HG03108 (cell line): ENCODE measurements at regions not wholly inside any gene's neighbourhood (a gene's known extent, or its start where the extent isn't known, plus 50 kb on each side); places are given as distances from the start of the nearest gene placed in this dataset.
"Not testable (repeated sequence)": the region's sequence is repeated elsewhere in the genome, so short reads cannot be mapped to it uniquely, and the experiment has no call there.

Experiments used
- ATAC-seq: cut with Tn5 transposase; IDR thresholded peaks from one replicate; pipeline ENCODE4 v1.9.1; 2021; ENCODE audit warnings: moderate library complexity; ENCODE audit not compliant: unreplicated experiment

- no peak for ATAC-seq
Measured at GRCh38 chr7:112937651-112938415, 147.6 kb upstream of the TMEM168 start.

GRCh38 chr7:112933598-112933997, 143.4 kb upstream of the TMEM168 start:
- ATAC-seq: no peak

- ATAC-seq: no peak
Measured at GRCh38 chr7:112930787-112931186, 140.6 kb upstream of the TMEM168 start.

GRCh38 chr7:112929421-112929820, 139.2 kb upstream of the TMEM168 start:
- no peak for ATAC-seq

GRCh38 chr7:112926018-112926417, 135.8 kb upstream of the TMEM168 start:
- ATAC-seq: no peak

- not testable (repeated sequence) for ATAC-seq
Measured at GRCh38 chr7:112922546-112922945, 132.4 kb upstream of the TMEM168 start.

GRCh38 chr7:112916431-112916830, 126.2 kb upstream of the TMEM168 start:
- ATAC-seq: not testable (repeated sequence)

- ATAC-seq: no peak
Measured at GRCh38 chr7:112908086-112908485, 117.9 kb upstream of the TMEM168 start.

GRCh38 chr7:112907658-112908057, 117.5 kb upstream of the TMEM168 start:
- ATAC-seq: no peak

GRCh38 chr7:112905950-112906349, 115.8 kb upstream of the TMEM168 start:
- no peak for ATAC-seq

- ATAC-seq: no peak
Measured at GRCh38 chr7:112905413-112905812, 115.2 kb upstream of the TMEM168 start.

GRCh38 chr7:112898432-112899290, 108.5 kb upstream of the TMEM168 start:
- ATAC-seq: peak; percentile 80

GRCh38 chr7:112897839-112898431, 107.7 kb upstream of the TMEM168 start:
- ATAC-seq: no peak

- ATAC-seq: no peak
Measured at GRCh38 chr7:112896026-112896601, 105.9 kb upstream of the TMEM168 start.

- no peak for ATAC-seq
Measured at GRCh38 chr7:112892263-112892662, 102.1 kb upstream of the TMEM168 start.

GRCh38 chr7:112891698-112892097, 101.5 kb upstream of the TMEM168 start:
- ATAC-seq: no peak

- no peak for ATAC-seq
Measured at GRCh38 chr7:112889834-112890438, 99.7 kb upstream of the TMEM168 start.

- no peak for ATAC-seq
Measured at GRCh38 chr7:112889268-112889667, 99.1 kb upstream of the TMEM168 start.

- ATAC-seq: no peak
Measured at GRCh38 chr7:112888781-112889180, 98.6 kb upstream of the TMEM168 start.

GRCh38 chr7:112887976-112888375, 97.8 kb upstream of the TMEM168 start:
- ATAC-seq: no peak

GRCh38 chr7:112887337-112887736, 97.1 kb upstream of the TMEM168 start:
- no peak for ATAC-seq
